HG03039 (cell line): ENCODE measurements at regions not wholly inside any gene's neighbourhood (a gene's known extent, or its start where the extent isn't known, plus 50 kb on each side); places are given as distances from the start of the nearest gene placed in this dataset.
"Not testable (repeated sequence)": the region's sequence is repeated elsewhere in the genome, so short reads cannot be mapped to it uniquely, and the experiment has no call there.

Source experiments
- ATAC-seq: cut with Tn5 transposase; IDR thresholded peaks from one replicate; pipeline ENCODE4 v1.9.1; 2021; ENCODE audit warnings: mild to moderate bottlenecking, moderate library complexity; ENCODE audit not compliant: unreplicated experiment

DNA sequence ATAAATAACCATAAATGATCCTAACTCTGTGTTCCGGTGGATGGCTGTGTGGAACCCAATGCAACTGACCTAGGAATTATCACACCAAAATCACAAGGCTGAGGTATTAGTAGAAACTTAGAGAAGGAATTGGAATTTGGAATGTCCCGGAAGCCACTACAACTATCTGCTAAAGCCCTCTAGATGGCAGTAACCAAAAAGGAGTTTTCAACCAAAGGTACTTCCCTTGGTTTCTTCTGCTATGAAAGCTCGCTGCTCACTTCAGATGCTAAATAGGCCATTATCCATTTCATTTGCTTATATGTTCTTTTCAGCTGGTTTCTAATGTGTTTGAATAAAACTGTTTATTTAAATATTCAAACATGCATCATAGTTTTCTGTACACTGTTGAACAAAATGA lies 1589.1 kb upstream of the SPRY2 start:
- ATAC-seq: no peak

DNA sequence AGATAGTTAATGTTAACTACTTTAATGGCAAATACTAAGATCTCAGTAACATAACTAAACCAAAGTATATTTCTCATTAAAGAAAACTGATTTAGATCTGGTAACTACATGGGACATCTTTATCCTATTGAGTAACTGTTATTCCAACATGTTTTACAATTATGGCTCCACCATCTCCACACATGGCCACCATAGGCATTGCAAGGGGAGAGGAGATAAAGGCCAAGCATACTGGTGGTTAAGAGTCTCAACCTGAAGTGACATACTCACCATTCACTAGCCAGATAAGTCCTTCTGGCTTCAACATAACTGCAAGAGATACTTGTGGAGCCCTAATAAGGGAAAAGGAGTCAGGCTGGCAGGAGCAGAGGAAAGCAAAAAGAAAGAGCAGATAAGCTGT lies 1586.4 kb upstream of the SPRY2 start:
- no peak for ATAC-seq

DNA sequence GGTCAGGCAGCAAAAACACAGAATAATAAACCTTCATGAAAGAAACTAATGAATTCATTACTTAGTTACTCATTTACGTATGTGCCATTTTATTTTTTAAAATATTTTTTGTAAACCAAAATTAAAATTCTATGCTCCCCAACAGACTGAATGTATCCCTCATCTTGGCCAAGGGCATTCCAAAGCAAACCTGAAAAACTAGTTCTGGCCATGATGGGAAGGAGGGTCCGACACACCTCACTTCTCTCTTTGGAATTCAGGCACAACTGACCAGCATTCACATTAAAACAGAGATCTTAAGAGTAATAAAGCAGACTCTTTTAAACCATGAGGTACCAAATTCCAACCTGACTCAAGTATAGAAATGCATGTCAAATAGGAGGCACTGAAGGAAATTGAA lies 1576.9 kb upstream of the SPRY2 start:
- no peak for ATAC-seq

DNA sequence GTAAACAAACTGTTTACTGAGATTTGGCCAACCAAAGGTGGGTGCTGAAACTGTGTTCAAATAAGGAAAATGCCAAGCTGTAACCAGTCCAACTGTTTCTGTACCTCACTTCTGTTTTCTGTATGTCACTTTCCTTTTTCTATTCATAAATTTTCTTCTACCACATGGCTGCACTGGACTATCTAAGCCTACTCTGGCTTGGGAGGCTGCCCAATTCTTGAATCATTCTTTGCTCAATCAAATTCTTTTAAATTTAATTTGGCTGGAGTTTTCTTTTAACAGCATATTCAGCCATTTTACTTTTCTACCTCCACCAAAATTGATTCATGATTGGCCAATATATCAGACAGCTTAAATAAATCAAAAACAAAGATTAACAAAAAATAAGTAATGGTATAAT lies 1575.5 kb upstream of the SPRY2 start:
- ATAC-seq: no peak

DNA sequence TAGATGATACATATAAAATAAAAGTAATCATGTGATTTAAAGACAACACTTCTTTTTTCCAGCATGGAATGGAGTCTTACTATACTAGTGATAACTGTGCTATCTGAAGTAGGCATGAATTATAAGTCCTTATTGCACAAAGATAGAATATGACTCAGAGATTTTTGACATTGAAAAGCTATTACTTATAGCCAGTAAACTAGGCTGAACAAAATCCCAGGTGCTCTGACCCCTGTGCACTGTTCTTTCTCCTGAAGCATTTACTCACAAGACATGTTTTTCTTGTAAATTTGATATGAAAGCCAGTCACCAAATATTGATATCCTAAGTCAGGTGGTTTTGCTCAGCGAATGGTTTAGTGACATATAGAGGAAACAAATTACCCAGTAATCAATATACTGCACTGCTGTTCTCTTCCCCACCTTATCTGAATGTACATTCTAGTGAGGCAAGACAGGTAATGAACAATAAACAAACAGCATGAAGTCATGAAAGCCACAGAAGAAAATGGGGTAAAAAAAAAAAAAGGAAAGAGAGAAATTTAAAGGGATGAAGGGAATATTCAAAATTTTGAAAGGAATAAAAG lies 1567.0 kb upstream of the SPRY2 start:
- ATAC-seq: no peak

- no peak for ATAC-seq
Measured at GRCh38 chr13:81888855-81889254, 1547.9 kb upstream of the SPRY2 start.

GRCh38 chr13:81874681-81875661 lies 1534.0 kb upstream of the SPRY2 start:
- no peak for ATAC-seq

- no peak for ATAC-seq
Measured at GRCh38 chr13:81874253-81874652, 1533.3 kb upstream of the SPRY2 start.

DNA sequence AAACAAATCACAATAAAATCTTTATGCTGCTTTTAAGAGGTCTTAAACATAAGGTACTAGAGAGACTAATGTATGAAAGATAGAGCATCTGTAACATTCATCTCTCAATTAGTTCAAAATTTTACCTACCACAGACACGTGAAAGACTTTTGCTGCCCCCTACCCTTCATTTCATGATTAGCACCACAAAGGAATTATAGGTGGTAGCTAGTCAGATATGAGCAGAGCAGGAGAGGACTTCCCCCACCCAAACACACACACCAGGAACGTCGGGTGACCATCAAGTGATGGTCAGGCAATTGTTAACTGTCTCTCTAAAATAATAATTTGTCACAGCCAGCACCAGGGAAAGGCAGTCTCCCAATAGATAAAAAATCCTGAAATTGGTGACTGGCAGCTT lies 1531.7 kb upstream of the SPRY2 start:
- no peak for ATAC-seq

- ATAC-seq: not testable (repeated sequence)
Measured at GRCh38 chr13:81871751-81872325, 1530.9 kb upstream of the SPRY2 start.

DNA sequence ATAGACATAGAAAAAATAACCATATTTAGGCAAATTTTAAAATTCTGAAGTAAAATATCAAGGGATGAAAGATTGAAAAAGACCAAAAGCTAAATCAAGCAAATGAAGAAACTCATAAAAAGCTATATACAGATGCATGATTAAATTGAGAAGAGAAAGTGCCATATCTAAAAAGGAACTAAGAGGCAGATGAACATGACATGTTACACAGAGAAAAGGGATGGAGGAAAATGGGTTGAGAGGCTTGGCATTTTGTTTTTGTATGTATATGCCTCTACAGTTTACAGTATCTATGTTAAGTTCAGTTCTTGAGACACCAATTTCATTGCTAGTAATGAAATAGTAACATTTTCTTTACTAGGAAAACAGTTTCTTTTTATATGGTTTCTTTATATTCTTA lies 1507.4 kb upstream of the SPRY2 start:
- ATAC-seq: no peak

- no peak for ATAC-seq
Measured at GRCh38 chr13:81846771-81847170, 1505.8 kb upstream of the SPRY2 start.

DNA sequence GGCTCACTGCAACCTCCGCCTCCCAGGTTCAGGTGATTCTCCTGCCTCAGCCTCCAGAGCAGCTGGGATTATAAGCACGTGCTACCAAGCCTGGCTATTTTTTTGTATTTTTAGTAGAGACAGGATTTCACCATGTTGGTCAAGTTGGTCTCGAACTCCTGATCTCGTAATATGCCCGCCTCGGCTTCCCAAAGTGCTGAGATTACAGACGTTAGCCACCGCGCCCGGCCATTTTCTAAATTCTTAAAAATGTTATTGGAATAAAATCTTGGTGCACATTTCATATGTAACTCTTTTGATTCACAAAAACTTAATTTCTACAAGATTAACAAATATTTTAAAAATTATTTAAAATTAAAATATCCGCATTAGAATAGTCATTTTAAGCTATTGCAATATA lies 1480.3 kb upstream of the SPRY2 start:
- ATAC-seq: no peak

GRCh38 chr13:81800433-81800832 lies 1459.5 kb upstream of the SPRY2 start:
- no peak for ATAC-seq

GRCh38 chr13:81795710-81796109 lies 1454.8 kb upstream of the SPRY2 start:
- no peak for ATAC-seq

GRCh38 chr13:81791641-81792040 lies 1450.7 kb upstream of the SPRY2 start:
- no peak for ATAC-seq

- ATAC-seq: no peak
Measured at GRCh38 chr13:81781471-81781870, 1440.5 kb upstream of the SPRY2 start.

DNA sequence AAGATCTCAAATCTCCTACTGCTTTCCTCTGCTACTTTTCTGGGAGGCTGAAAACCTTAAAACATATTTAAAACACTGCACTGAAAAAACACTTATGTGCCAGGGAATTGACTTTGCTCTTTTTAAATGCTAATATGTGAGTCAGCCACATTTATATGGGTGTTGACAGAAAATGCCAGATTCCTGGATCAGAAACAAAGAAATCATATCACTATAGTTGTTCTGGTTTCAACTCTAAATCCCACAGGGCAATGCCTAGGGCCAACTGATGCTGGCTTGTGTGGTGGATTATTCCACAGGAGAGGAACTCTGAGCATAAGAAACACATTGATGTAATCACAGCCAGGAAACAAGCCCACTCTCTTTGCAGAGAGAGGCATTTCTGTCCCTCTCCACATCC lies 1439.0 kb upstream of the SPRY2 start:
- ATAC-seq: no peak

- ATAC-seq: no peak
Measured at GRCh38 chr13:81778350-81778749, 1437.4 kb upstream of the SPRY2 start.

DNA sequence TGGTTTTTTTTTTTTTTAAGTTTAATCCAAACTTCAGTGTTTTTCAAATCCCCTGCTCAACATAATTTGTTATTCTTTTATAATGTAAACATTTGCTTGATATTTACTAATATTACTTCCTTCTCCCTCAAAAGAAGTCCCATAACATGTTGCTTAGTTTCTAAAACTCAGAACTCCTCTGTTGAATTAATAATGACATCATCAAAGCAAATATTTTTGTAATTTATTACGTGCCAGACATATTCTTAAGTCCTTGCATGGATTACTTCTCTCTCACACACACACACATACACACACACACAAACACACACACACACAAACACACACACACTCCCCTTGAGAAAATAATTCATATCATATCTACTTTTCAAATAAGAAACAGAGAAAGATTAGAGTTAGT lies 1432.3 kb upstream of the SPRY2 start:
- ATAC-seq: no peak

DNA sequence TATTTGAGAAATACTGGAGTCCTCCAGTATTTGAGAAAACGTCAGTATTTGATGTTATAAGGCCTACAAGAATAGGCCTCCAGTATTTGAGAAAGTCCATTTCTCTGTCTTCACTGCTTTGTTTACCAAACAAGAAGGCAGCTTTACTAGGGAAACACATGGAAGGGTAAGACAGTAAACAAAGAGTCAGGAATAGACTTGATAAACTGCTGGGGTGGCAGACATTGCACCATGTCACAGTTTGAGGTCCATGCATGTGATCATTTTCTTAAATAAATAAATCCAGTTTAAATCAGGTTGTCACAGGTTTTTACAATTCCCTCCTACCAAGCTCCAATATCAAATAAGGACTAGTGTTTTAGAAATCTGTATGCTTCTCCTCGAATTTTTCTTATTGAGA lies 1431.0 kb upstream of the SPRY2 start:
- no peak for ATAC-seq

GRCh38 chr13:81770868-81771505 lies 1430.1 kb upstream of the SPRY2 start:
- ATAC-seq: no peak
